Calu3 (cell line): ENCODE measurements at regions not wholly inside any gene's neighbourhood (a gene's known extent, or its start where the extent isn't known, plus 50 kb on each side); places are given as distances from the start of the nearest gene placed in this dataset.
A peak's percentile ranks its signal among the peaks of the same experiment; 100 is the strongest.

Experiments
- BruUV-seq: library from RNA; stranded (reverse); fragments of 400-500 nt; replicated peaks from 2 replicates; lab custom pipeline; 2021; lab: Mats Ljungman, UMichigan
- CTCF ChIA-PET: fragments of 300-600 bp; sonication (Branson Sonifier 250); formaldehyde crosslinking; loops from one replicate; lab custom pipeline; 2022; ENCODE audit warnings: antibody characterized with exemption; lab: Charles Lee
- DNase-seq: peaks from one replicate; pipeline ENCODE4 v3.0.0; 2022
- H3K27ac Mint-ChIP-seq: one replicate; pipeline ENCODE4 v1.8.0; 2022; ENCODE audit warnings: mixed read lengths; ENCODE audit not compliant: unreplicated experiment
- H3K27me3 Mint-ChIP-seq: one replicate; pipeline ENCODE4 v1.8.0; 2022; ENCODE audit warnings: mixed read lengths; ENCODE audit not compliant: unreplicated experiment
- H3K36me3 Mint-ChIP-seq: one replicate; pipeline ENCODE4 v1.8.0; 2022; ENCODE audit warnings: mild to moderate bottlenecking, moderate library complexity, mixed read lengths; ENCODE audit not compliant: insufficient read depth, unreplicated experiment
- H3K4me1 Mint-ChIP-seq: one replicate; pipeline ENCODE4 v1.8.0; 2022; ENCODE audit warnings: mild to moderate bottlenecking, low read depth, mixed read lengths; ENCODE audit not compliant: unreplicated experiment
- H3K4me3 Mint-ChIP-seq: one replicate; pipeline ENCODE4 v1.8.0; 2022; ENCODE audit warnings: mild to moderate bottlenecking, low read depth, moderate library complexity, mixed read lengths; ENCODE audit not compliant: unreplicated experiment
- H3K9me3 Mint-ChIP-seq: one replicate; pipeline ENCODE4 v1.8.0; 2022; ENCODE audit warnings: low read depth, mixed read lengths; ENCODE audit not compliant: unreplicated experiment
- intact Hi-C: fragments of 100-400 bp; cut with micrococcal nuclease; formaldehyde crosslinking; loops from one replicate; pipeline ENCODE4 v1.10.0; 2022; ENCODE audit not compliant: unreplicated experiment
- TF ChIP-seq, protein P1 (sequence below): fragments of 200-600 bp; IDR thresholded peaks from one replicate; pipeline ENCODE4 v1.8.0; 2022; ENCODE audit warnings: antibody characterized with exemption; ENCODE audit not compliant: unreplicated experiment

DNA sequence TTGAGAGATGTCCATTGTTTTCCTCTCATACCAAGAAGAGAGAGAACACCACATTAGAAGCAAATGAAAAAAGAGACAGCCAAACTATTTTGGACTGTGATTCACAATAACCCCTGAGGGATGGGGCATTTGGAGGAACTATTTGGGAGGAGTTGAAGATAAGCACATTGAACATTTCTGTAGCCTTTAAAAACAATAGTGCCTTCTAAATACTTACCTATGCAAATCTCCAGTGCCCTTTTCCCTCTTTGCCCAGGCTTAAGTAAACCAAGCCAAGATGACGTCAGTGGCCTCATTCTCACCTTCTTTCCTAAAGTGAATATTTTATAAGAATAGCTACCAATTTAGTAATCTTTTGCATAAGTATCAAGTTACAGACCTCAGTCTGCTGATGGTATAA, 89.7 kb upstream of the COL8A1 start:
- H3K36me3 Mint-ChIP-seq, result peaks cover 5% of the 10 kb centered on the region
- H3K27ac Mint-ChIP-seq, result no peak overlapping the region
- TF ChIP-seq, protein P1, sequence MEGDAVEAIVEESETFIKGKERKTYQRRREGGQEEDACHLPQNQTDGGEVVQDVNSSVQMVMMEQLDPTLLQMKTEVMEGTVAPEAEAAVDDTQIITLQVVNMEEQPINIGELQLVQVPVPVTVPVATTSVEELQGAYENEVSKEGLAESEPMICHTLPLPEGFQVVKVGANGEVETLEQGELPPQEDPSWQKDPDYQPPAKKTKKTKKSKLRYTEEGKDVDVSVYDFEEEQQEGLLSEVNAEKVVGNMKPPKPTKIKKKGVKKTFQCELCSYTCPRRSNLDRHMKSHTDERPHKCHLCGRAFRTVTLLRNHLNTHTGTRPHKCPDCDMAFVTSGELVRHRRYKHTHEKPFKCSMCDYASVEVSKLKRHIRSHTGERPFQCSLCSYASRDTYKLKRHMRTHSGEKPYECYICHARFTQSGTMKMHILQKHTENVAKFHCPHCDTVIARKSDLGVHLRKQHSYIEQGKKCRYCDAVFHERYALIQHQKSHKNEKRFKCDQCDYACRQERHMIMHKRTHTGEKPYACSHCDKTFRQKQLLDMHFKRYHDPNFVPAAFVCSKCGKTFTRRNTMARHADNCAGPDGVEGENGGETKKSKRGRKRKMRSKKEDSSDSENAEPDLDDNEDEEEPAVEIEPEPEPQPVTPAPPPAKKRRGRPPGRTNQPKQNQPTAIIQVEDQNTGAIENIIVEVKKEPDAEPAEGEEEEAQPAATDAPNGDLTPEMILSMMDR, result no peak
- no peak overlapping the region for H3K4me3 Mint-ChIP-seq
- CTCF ChIA-PET, result no interaction called here
- no TSS peak for BruUV-seq
- H3K9me3 Mint-ChIP-seq, result no peaks in the 10 kb centered on the region
- no peaks in the 10 kb centered on the region for H3K27me3 Mint-ChIP-seq
- intact Hi-C loops, result no loop called here
- peak; percentile 17 for DNase-seq
- peaks cover 61% of the 10 kb centered on the region for H3K4me1 Mint-ChIP-seq

DNA sequence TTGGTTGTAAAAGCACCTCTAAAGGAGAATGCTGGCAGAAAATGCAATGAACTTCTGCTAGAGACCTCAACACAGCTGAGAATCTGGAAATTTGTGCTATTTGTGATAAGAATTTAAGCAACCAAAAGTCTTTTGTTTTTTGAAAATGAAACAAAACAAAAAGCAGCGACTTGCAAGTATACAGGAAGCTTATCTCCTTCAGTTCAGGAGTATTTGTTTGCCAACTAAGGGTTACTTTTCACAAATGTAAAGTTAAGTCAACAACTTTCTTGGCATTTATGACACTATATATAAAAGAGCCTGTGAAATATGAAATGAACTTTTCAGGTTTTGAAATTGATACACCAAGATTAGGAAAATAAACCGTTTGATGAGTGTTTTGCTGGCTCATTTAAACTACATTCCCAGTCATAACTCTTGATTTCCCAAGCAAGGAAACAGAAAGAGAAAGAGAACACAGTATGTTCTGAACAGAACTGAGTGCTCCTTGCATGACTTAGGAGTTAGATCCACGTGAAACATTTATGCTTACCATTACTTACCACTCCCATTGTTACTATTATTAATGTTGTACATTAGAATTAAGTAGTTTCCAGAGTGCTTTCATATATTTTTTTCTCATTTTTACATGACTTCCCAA, 92.3 kb upstream of the COL8A1 start:
- no peak overlapping the region for H3K4me3 Mint-ChIP-seq
- no TSS peak for BruUV-seq
- peak overlapping the region; percentile 81 for H3K27ac Mint-ChIP-seq

DNA sequence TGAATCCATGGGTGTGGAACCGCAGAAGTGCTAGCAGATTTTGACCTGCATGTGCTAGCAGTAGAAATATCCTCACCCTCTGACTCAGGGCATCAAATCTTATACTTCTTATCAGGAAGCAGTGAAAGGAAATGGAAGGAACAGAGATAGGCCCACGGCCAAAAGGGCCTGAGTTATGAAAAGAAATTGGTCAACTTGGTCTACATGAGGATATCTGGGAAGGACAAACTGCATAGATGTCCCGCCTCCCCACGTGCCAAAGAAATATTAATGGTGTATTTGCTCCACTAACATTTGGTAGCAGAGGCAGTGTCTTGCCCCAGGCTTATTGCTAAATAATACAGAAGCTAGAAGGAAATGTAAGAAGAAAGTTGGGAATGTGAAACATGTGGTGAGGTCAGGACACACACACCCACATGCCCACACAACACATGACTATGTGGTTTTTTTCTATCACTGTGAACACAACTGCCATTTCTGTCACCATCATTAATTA, 93.6 kb upstream of the COL8A1 start:
- Mint-ChIP-seq H3K4me3 (no peak overlapping the region), H3K27me3 (no peaks in the 10 kb centered on the region), H3K9me3 (no peaks in the 10 kb centered on the region), H3K27ac (peak overlapping the region; percentile 81), H3K36me3 (peaks cover 5% of the 10 kb centered on the region), H3K4me1 (peaks cover 61% of the 10 kb centered on the region)
- TF ChIP-seq, protein P1, result no peak
- peak; percentile 25 for DNase-seq
- BruUV-seq, result no TSS peak
- intact Hi-C loops, result loop anchor here (5.0 kb wide), 1 partner anchor 87 kb away; no protein-coding TSS in a partner anchor
- CTCF ChIA-PET, result no interaction called here

More for the DNA sequence above, 92.3 kb upstream of the COL8A1 start:
- H3K9me3 Mint-ChIP-seq, result no peaks in the 10 kb centered on the region
- peaks cover 61% of the 10 kb centered on the region for H3K4me1 Mint-ChIP-seq
- CTCF ChIA-PET, result no interaction called here
- TF ChIP-seq, protein P1, result no peak
- intact Hi-C loops, result no loop called here
- peaks cover 5% of the 10 kb centered on the region for H3K36me3 Mint-ChIP-seq
- DNase-seq, result no peak
- no peaks in the 10 kb centered on the region for H3K27me3 Mint-ChIP-seq

DNA sequence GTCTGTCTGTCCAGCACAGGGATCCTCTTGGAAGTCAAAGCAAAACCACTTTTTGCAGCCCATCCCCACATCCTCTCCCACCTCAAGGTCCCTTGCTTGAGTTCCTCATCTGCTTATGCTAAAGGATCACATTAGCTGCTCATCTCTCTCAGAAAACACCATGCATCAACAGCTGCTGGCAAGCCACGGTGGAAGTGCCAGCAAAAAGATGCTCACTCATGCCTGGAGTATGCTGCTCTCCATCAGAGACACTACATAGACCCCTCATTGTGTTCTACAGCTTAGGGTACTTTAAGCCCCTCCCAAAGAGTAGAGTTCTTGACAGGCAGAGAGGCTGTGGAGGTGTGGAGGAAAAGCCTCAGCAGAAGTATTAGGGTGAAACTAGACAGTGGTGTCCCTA, 94.6 kb upstream of the COL8A1 start:
- no peak for DNase-seq
- H3K36me3 Mint-ChIP-seq, result peaks cover 5% of the 10 kb centered on the region
- H3K27ac Mint-ChIP-seq, result no peak overlapping the region
- CTCF ChIA-PET, result no interaction called here
- no TSS peak for BruUV-seq
- H3K9me3 Mint-ChIP-seq, result no peaks in the 10 kb centered on the region
- no peaks in the 10 kb centered on the region for H3K27me3 Mint-ChIP-seq
- H3K4me1 Mint-ChIP-seq, result peaks cover 53% of the 10 kb centered on the region
- intact Hi-C loops, result loop anchor here (5.0 kb wide), 1 partner anchor 89 kb away; no protein-coding TSS in a partner anchor
- H3K4me3 Mint-ChIP-seq, result no peak overlapping the region
- TF ChIP-seq, protein P1, result no peak
